Prostate gland (tissue), 2 donors: ENCODE measurements at regions not wholly inside any gene's neighbourhood (a gene's known extent, or its start where the extent isn't known, plus 50 kb on each side); places are given as distances from the start of the nearest gene placed in this dataset.

Experiments used
- DNase-seq: peaks from one replicate; pipeline ENCODE4 v3.0.0-alpha.2; 2019; ENCODE audit warnings: low spot score
- H3K27ac ChIP-seq, 2 donors: fragments of 200-600 bp; sonication (generic); 2 replicates each; pipeline ENCODE4 v1.5.1; 2017 to 2019
- H3K27me3 ChIP-seq: fragments of 200-600 bp; sonication (generic); replicated peaks from 2 replicates; pipeline ENCODE4 v1.5.1; 2019; ENCODE audit not compliant: insufficient read depth
- H3K36me3 ChIP-seq, 2 donors: fragments of 200-600 bp; sonication (generic); 1 replicate in 1 of 2; 2 replicates in 1 of 2; pipeline versions ENCODE4 v1.5.1 to v1.8.1; 2017 to 2019
- H3K4me1 ChIP-seq: fragments of 200-600 bp; sonication (generic); replicated peaks from 2 replicates; pipeline ENCODE4 v1.5.1; 2019
- H3K4me3 ChIP-seq, 2 donors: fragments of 200-600 bp; sonication (generic); 2 replicates each; pipeline ENCODE4 v1.5.1; 2017 to 2019
- H3K9me3 ChIP-seq: fragments of 200-600 bp; sonication (generic); 2 replicates; pipeline ENCODE4 v1.5.1; 2017
- POLR2A ChIP-seq: fragments of 450-650 bp; IDR thresholded peaks from one replicate; pipeline ENCODE4 v1.6.1; 2016; ENCODE audit warnings: antibody characterized with exemption, mild to moderate bottlenecking
- POLR2AphosphoS5 ChIP-seq: sonication (generic); formaldehyde crosslinking; IDR thresholded peaks from one replicate; pipeline ENCODE4 v1.6.1; 2017; ENCODE audit warnings: antibody characterized with exemption
- WGBS: methylation state at CpG from one replicate; pipeline ENCODE4 v1.1.5; 2018; 5-methylcytosine and 5-hydroxymethylcytosine counted together
- intact Hi-C: fragments of 100-400 bp; cut with DNase I; formaldehyde crosslinking; loops from one replicate; pipeline ENCODE4 v1.14.2; 2022
- TF ChIP-seq, protein P1 (sequence below), 4 experiments: fragments of 200-600 bp in 2 of 4; fragments of 450-650 bp in 2 of 4; sonication (generic) in 2 of 4; IDR thresholded peaks; 1 replicate in 3 of 4; 2 replicates in 1 of 4; pipeline ENCODE4 v1.5.1; 2016 to 2019; ENCODE audit warnings: antibody characterized with exemption in 4 of 4, mild to moderate bottlenecking in 2 of 4, moderate library complexity in 2 of 4

DNA sequence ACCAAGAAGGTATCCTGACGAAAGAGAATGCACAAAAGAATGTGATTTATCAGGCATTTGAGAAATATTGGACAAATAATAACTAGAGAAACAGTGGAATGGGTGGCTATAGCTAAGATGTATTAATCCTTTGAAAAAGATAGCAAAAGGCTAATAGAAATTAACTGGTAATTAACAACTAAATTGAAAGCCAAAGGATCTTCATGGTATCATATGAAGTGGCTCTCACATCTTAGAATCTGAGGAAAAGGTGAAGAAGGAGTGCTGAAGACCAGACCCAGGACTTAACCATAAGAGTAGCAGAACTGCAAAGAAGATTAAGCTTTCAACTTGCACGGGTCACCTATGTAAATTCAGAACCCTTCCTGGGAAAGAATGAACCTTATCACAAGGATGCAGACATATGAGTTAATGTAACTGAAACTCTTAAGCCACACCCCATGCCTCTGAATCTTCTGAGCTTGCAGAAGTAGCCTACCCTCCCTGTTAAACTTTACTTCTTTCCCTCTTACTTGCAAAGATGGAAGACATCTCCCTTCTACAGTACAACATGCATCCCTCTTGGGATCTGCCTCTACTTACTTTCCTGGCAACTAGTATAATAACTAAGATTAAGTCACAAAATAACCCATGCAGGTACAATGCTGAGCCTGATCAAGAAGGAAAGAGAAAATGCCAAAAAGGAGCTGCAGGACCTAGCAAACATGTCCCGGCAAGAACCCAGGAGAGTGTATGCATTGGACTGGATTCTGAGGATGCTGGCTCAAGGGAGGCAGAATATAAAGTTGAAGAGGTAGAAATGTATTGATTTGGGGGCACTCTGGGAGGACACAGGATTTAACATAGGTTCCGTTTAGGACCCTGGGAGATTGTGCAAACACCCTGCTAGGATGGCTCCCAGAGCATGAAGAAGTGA is 395.5 kb upstream of the SLC30A5 start:
- TF ChIP-seq POLR2A (no peak), POLR2AphosphoS5 (no peak)
- TF ChIP-seq, protein P1, sequence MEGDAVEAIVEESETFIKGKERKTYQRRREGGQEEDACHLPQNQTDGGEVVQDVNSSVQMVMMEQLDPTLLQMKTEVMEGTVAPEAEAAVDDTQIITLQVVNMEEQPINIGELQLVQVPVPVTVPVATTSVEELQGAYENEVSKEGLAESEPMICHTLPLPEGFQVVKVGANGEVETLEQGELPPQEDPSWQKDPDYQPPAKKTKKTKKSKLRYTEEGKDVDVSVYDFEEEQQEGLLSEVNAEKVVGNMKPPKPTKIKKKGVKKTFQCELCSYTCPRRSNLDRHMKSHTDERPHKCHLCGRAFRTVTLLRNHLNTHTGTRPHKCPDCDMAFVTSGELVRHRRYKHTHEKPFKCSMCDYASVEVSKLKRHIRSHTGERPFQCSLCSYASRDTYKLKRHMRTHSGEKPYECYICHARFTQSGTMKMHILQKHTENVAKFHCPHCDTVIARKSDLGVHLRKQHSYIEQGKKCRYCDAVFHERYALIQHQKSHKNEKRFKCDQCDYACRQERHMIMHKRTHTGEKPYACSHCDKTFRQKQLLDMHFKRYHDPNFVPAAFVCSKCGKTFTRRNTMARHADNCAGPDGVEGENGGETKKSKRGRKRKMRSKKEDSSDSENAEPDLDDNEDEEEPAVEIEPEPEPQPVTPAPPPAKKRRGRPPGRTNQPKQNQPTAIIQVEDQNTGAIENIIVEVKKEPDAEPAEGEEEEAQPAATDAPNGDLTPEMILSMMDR (IDR thresholded peaks at IDR 0.05): no peak
- intact Hi-C loops: no loop called here
- no peak overlapping the region for H3K4me3 ChIP-seq

DNA sequence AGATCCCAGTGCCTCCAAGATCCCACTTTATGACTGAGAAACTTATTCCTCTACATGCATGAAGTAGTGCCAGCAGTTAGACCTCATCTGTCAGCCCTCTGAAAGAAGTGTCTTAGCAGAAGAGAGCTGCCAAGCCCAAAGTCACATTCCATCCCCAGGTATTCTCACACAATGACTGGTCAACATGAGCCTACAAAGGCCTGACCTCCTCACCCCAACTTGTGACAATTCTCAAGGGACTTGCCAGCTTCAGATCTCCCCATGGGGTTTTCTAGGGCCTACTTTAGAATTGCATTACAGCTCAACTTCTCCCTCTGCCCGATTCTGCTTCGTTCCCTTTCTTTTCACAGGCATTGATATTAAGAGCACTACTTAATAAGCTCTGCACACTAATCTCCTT is 393.8 kb upstream of the SLC30A5 start:
- intact Hi-C loops: no loop called here
- no peak for DNase-seq
- Histone ChIP-seq H3K4me3 (no peak overlapping the region), H3K27me3 (no peaks in the 10 kb centered on the region), H3K36me3 (no peaks in the 10 kb centered on the region), H3K4me1 (no peaks in the 10 kb centered on the region), H3K27ac (no peak overlapping the region), H3K9me3 (no peaks in the 10 kb centered on the region)
- no peak for TF ChIP-seq POLR2A
- TF ChIP-seq, protein P1 (IDR thresholded peaks at IDR 0.05): no peak
- no peak for TF ChIP-seq POLR2AphosphoS5
- 100% methylated on average over 2 of the region's 2 CpGs for WGBS

More for the DNA sequence above, 395.5 kb upstream of the SLC30A5 start:
- WGBS: 85% methylated on average over 4 of the region's 4 CpGs
- Histone ChIP-seq H3K9me3 (no peaks in the 10 kb centered on the region), H3K27me3 (no peaks in the 10 kb centered on the region), H3K27ac (no peak overlapping the region), H3K36me3 (no peaks in the 10 kb centered on the region), H3K4me1 (no peaks in the 10 kb centered on the region)
- no peak for DNase-seq

DNA sequence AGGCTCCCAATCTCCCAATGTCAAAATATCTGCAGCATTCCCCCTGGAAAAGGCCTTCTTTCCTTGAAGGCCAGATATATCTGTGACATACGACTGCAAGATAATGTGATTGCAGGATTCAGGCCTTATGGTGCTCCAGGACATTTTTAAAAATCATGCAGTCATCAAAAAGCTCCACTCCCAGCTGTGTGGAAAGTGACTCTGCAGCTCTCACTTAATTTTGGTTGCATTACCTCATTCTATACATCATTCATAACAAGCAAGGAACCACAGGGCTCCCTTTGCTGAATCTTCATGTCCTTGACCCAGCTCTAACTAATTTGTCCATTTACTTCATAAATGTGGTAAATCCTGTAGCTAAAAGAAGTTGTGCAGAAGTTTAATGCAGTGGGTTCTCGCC is 386.2 kb upstream of the SLC30A5 start:
- Histone ChIP-seq H3K27me3 (no peaks in the 10 kb centered on the region), H3K36me3 (no peaks in the 10 kb centered on the region), H3K4me3 (no peak overlapping the region), H3K9me3 (no peaks in the 10 kb centered on the region), H3K4me1 (no peaks in the 10 kb centered on the region), H3K27ac (no peak overlapping the region)
- 67% methylated on average over 2 of the region's 2 CpGs for WGBS
- intact Hi-C loops: no loop called here
- TF ChIP-seq, protein P1 (IDR thresholded peaks at IDR 0.05): no peak
- TF ChIP-seq POLR2AphosphoS5: no peak
- no peak for TF ChIP-seq POLR2A
- no peak for DNase-seq

DNA sequence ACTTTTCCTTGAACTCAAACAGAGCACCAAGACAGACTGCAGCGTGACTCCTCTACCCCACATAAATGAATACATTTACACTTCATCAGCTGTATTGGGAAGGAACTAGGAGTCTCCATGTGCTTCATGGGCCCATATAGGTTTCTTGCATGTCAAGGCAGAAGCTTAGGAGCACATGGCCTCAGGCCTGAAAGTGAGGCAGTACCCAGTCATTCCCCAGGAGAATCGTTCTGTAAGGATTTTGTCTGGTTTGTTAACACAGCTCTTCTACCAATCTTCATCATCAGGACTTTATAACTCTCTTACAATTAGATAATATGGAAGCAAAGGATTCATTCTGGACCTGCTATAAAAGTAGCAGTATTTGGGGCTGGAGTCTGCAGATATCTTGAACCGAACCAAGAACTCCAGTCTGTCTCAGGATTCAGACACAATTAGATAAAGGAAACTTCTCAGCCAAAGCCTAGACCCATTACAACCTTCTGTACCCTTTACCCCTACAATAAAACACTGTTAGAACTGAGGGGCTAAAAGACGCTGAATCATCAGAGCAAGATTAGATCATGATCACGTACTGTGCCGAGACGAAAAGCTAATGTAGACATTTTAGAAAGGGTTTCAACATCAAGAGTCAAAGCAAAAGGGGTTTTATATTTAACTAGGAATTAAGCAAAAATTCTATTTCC is 385.5 kb upstream of the SLC30A5 start:
- no peak for DNase-seq
- intact Hi-C loops: no loop called here
- 89% methylated on average over 7 of the region's 7 CpGs for WGBS
- no peak overlapping the region for H3K27ac ChIP-seq
- H3K4me3 ChIP-seq: no peak overlapping the region
- no peaks in the 10 kb centered on the region for H3K27me3 ChIP-seq
- H3K9me3 ChIP-seq: no peaks in the 10 kb centered on the region
- H3K36me3 ChIP-seq: no peaks in the 10 kb centered on the region
- TF ChIP-seq POLR2AphosphoS5: no peak
- TF ChIP-seq, protein P1 (IDR thresholded peaks at IDR 0.05): no peak
- TF ChIP-seq POLR2A: no peak
- no peaks in the 10 kb centered on the region for H3K4me1 ChIP-seq
